ENCODE measurements at regions not wholly inside any gene's neighbourhood (a gene's known extent, or its start where the extent isn't known, plus 50 kb on each side); places are given as distances from the start of the nearest gene placed in this dataset.

- intact Hi-C loops (cut with DNase I) = no loop called here
- TF ChIP-seq, protein P1, sequence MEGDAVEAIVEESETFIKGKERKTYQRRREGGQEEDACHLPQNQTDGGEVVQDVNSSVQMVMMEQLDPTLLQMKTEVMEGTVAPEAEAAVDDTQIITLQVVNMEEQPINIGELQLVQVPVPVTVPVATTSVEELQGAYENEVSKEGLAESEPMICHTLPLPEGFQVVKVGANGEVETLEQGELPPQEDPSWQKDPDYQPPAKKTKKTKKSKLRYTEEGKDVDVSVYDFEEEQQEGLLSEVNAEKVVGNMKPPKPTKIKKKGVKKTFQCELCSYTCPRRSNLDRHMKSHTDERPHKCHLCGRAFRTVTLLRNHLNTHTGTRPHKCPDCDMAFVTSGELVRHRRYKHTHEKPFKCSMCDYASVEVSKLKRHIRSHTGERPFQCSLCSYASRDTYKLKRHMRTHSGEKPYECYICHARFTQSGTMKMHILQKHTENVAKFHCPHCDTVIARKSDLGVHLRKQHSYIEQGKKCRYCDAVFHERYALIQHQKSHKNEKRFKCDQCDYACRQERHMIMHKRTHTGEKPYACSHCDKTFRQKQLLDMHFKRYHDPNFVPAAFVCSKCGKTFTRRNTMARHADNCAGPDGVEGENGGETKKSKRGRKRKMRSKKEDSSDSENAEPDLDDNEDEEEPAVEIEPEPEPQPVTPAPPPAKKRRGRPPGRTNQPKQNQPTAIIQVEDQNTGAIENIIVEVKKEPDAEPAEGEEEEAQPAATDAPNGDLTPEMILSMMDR (IDR thresholded peaks at IDR 0.05) = no peak
- ATAC-seq (no peak), DNase-seq (no peak)
- WGBS, 2 donors = 37 to 55% methylated on average over 2 of the region's 2 CpGs
- Histone ChIP-seq H3K27me3 (no peaks in the 10 kb centered on the region), H3K36me3 (no peaks in the 10 kb centered on the region), H3K9me3 (peaks cover 0 to 17% (median 0%) of the 10 kb centered on the region in 11 donors), H3K27ac (no peak overlapping the region), H3K4me3 (no peak overlapping the region), H3K4me1 (peaks cover 0 to 9% (median 0%) of the 10 kb centered on the region in 9 donors)
Observed at GRCh38 chr1:65538086-65538485, 117.6 kb downstream of the LEPR start.

- ATAC-seq = no peak
- H3K36me3 ChIP-seq = no peaks in the 10 kb centered on the region
- no peaks in the 10 kb centered on the region for H3K27me3 ChIP-seq
- H3K27ac ChIP-seq = no peak overlapping the region
- TF ChIP-seq, protein P1 (IDR thresholded peaks at IDR 0.05) = no peak
- H3K4me1 ChIP-seq = peaks cover 0 to 9% (median 0%) of the 10 kb centered on the region in 9 donors
- no peak overlapping the region for H3K4me3 ChIP-seq
- WGBS, 2 donors = 10 to 44% methylated on average over 1 of the region's 1 CpG
- intact Hi-C loops (cut with DNase I) = no loop called here
- peaks cover 0 to 15% (median 0%) of the 10 kb centered on the region in 11 donors for H3K9me3 ChIP-seq
- DNase-seq = no peak
Observed at GRCh38 chr1:65538664-65539063, 118.2 kb downstream of the LEPR start.

DNA sequence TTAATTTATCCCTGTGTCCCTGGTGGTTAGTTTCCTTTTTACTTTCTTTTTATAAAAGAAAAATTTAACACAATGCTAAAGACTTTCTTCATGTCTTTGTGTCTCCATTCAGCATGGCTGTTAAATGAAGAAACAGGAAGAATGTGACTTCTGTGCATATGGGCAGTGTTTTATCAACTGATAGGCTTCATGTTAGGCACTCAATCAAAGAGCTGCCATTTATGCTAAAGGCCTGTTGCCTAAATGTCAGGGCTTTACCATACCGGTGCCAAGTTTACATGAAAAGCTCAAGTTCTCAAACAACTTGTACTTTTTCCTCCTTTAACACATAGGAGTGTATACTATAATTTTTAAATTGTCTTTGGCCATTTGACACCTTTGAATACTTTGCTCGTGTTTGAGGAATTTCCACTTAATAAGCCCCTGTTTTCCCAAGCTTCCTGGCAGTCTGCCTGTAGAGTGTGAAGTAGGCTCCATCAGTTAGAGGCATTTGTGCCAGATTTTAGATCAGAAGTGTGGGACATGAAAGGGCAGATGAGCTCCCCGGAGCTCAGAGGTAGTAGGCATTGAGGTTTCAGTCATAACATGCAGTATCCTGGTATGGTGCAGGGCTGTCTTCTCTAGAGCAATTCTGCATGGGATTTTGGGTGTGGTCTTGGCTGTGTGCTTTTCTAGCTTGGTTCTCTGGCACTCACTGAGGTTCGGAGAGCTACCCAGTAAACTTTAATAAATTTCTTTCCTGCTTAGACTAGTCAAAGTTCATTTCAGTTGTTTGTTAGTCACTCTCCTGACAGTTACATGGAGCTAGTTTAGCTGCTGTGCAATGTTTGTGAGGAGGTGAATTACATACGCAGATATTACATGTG is 119.0 kb downstream of the LEPR start:
- TF ChIP-seq, protein P1 (IDR thresholded peaks at IDR 0.05) = no peak
- intact Hi-C loops (cut with DNase I) = no loop called here
- H3K4me1 ChIP-seq = peaks cover 0 to 9% (median 0%) of the 10 kb centered on the region in 9 donors
- no peak for ATAC-seq
- 68 to 76% methylated on average over 5 of the region's 5 CpGs for WGBS, 2 donors
- no peaks in the 10 kb centered on the region for H3K36me3 ChIP-seq
- H3K27me3 ChIP-seq = no peaks in the 10 kb centered on the region
- H3K4me3 ChIP-seq = no peak overlapping the region
- H3K9me3 ChIP-seq = peaks cover 0 to 12% (median 0%) of the 10 kb centered on the region in 11 donors
- no peak overlapping the region for H3K27ac ChIP-seq
- DNase-seq = no peak

- Histone ChIP-seq H3K27me3 (no peaks in the 10 kb centered on the region), H3K9me3 (peaks cover 0 to 12% (median 0%) of the 10 kb centered on the region in 11 donors), H3K27ac (no peak overlapping the region), H3K4me3 (no peak overlapping the region), H3K4me1 (peaks cover 0 to 9% (median 0%) of the 10 kb centered on the region in 9 donors), H3K36me3 (no peaks in the 10 kb centered on the region)
- ATAC-seq (no peak), DNase-seq (no peak)
- TF ChIP-seq, protein P1 (IDR thresholded peaks at IDR 0.05) = no peak
- WGBS, 2 donors = 90 to 92% methylated on average over 2 of the region's 2 CpGs
- intact Hi-C loops (cut with DNase I) = no loop called here
Observed at GRCh38 chr1:65541161-65541560, 120.7 kb downstream of the LEPR start.

Data from heart right ventricle (tissue), 16 donors.